MCF 10A (cell line): ENCODE measurements at regions not wholly inside any gene's neighbourhood (a gene's known extent, or its start where the extent isn't known, plus 50 kb on each side); places are given as distances from the start of the nearest gene placed in this dataset.
"Not testable (repeated sequence)": the region's sequence is repeated elsewhere in the genome, so short reads cannot be mapped to it uniquely, and the experiment has no call there.

ENCODE experiments used
- BruUV-seq: library from RNA; stranded (reverse); fragments of 400-500 nt; replicated peaks from 2 replicates; lab custom pipeline; 2021; lab: Mats Ljungman, UMichigan
- CTCF ChIA-PET: fragments of 300-600 bp; sonication (Branson Sonifier 250); formaldehyde crosslinking; extraction: SDS; loops from one replicate; lab custom pipeline; 2021; ENCODE audit warnings: antibody characterized with exemption, inconsistent platforms; lab: Yijun Ruan, JAX
- POLR2A ChIA-PET: fragments of 300-600, 350-650 bp; sonication (Branson Sonifier 250); formaldehyde crosslinking; extraction: SDS; loops from one replicate; lab custom pipeline; 2020; ENCODE audit warnings: antibody characterized with exemption, inconsistent platforms; lab: Yijun Ruan, JAX
- DNase-seq: peaks from one replicate; pipeline ENCODE4 v3.0.0-alpha.2; 2018; ENCODE audit not compliant: unreplicated experiment
- H3K27ac Mint-ChIP-seq: one replicate; pipeline ENCODE4 v1.8.0; 2022; ENCODE audit warnings: mild to moderate bottlenecking, low read depth, mixed read lengths; ENCODE audit not compliant: unreplicated experiment
- H3K27me3 Mint-ChIP-seq: one replicate; pipeline ENCODE4 v1.8.0; 2022; ENCODE audit warnings: mixed read lengths; ENCODE audit not compliant: insufficient read depth, unreplicated experiment
- H3K36me3 Mint-ChIP-seq: one replicate; pipeline ENCODE4 v1.8.0; 2022; ENCODE audit warnings: mild to moderate bottlenecking, moderate library complexity, mixed read lengths; ENCODE audit not compliant: insufficient read depth, unreplicated experiment
- H3K4me1 Mint-ChIP-seq: one replicate; pipeline ENCODE4 v1.8.0; 2022; ENCODE audit warnings: mixed read lengths; ENCODE audit not compliant: insufficient read depth, unreplicated experiment
- H3K4me3 Mint-ChIP-seq: one replicate; pipeline ENCODE4 v1.8.0; 2022; ENCODE audit warnings: mild to moderate bottlenecking, moderate library complexity, mixed read lengths; ENCODE audit not compliant: unreplicated experiment
- H3K9me3 Mint-ChIP-seq: one replicate; pipeline ENCODE4 v1.8.0; 2022; ENCODE audit warnings: mixed read lengths; ENCODE audit not compliant: unreplicated experiment
- intact Hi-C: fragments of 100-400 bp; cut with micrococcal nuclease; formaldehyde crosslinking; loops from 2 replicates; pipeline ENCODE4 v1.14.1; 2022
- TF ChIP-seq, protein P1 (sequence below): fragments of 200-600 bp; IDR thresholded peaks from one replicate; pipeline ENCODE4 v1.8.0; 2022; ENCODE audit warnings: antibody characterized with exemption, mild to moderate bottlenecking; ENCODE audit not compliant: unreplicated experiment

DNA sequence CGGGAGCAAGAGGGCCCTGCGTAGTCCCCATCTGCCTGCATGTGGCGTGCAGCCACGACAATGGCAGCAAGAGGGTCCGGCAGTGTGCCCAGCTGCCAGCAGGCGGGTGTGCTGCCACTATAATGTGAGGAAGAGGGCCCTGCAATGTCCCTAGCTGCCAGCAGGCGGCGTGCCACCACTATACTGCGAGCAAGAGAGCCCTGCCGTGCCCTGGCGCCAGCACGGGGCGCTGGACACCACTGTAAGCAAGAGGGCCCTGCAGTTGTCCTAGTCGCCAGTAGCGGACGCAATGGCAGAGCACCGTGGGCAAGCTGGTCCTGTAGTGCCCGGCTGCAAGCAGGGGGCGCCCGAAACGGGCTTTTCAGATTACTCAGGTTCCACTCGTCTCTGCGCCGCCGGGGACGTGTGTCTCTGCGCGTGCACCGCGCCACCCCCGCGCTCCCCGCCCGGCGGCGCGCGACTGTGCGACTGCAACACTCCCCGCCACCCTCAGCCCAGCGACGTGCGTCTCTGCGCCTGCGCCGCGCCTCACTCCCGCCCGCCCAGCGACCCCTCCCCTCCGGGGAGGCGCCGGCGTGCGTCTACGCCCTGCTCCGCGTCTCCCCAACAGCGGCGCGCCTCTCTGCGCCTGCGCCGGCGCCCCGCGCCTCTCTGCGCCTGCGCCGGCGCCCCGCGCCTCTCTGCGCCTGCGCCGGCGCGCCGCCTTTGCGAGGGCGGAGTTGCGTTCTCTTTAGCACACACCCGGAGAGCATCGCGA lies 159.4 kb upstream of the FRG2B start:
- H3K36me3 Mint-ChIP-seq, H3K4me3 Mint-ChIP-seq, DNase-seq, intact Hi-C loops, H3K9me3 Mint-ChIP-seq, BruUV-seq, H3K27me3 Mint-ChIP-seq, H3K27ac Mint-ChIP-seq, H3K4me1 Mint-ChIP-seq, POLR2A ChIA-PET, CTCF ChIA-PET: not testable (repeated sequence)
- TF ChIP-seq, protein P1, sequence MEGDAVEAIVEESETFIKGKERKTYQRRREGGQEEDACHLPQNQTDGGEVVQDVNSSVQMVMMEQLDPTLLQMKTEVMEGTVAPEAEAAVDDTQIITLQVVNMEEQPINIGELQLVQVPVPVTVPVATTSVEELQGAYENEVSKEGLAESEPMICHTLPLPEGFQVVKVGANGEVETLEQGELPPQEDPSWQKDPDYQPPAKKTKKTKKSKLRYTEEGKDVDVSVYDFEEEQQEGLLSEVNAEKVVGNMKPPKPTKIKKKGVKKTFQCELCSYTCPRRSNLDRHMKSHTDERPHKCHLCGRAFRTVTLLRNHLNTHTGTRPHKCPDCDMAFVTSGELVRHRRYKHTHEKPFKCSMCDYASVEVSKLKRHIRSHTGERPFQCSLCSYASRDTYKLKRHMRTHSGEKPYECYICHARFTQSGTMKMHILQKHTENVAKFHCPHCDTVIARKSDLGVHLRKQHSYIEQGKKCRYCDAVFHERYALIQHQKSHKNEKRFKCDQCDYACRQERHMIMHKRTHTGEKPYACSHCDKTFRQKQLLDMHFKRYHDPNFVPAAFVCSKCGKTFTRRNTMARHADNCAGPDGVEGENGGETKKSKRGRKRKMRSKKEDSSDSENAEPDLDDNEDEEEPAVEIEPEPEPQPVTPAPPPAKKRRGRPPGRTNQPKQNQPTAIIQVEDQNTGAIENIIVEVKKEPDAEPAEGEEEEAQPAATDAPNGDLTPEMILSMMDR = peak; percentile 29

DNA sequence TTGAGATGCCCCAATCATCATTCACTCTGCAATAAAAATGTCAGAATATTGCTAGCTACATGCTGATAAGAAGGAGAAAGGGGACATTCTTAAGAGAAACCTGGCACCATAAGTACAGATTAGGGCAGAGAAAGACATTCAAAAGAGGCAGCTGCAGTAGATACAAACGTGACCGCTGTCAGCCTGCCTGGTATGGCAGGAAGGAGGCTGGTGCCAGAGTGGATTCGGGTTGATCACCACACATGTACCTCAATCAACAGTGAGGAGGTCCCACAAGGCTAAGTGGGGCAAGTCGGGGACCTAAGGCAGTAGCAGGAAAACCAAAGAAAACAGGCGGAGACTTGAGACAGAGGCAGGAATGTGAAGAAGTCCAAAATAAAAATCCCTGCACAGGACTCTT lies 158.6 kb upstream of the FRG2B start:
- H3K4me1 Mint-ChIP-seq, DNase-seq, H3K4me3 Mint-ChIP-seq, H3K36me3 Mint-ChIP-seq, H3K9me3 Mint-ChIP-seq, POLR2A ChIA-PET, CTCF ChIA-PET, BruUV-seq, H3K27ac Mint-ChIP-seq, H3K27me3 Mint-ChIP-seq, intact Hi-C loops: not testable (repeated sequence)

DNA sequence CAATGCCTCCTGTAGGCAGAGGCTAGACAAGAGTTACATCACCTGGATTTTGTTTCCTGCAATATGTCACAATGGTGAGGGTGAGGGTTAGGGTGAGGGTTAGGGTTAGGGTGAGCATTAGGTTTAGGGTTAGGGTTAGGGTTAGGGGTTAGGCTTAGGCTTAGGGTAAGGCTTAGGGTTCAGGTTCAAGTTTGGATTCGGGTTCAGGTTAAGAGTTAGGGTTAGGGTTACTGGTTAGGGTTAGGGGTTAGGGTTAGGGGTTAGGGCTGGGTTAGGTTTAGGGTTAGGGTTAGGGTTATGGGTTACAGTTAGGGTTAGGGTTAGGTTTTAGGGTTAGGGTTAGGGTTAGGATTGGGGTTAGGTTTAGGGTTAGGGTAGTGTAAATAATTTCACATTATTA lies 138.7 kb upstream of the FRG2B start:
- H3K27ac Mint-ChIP-seq, POLR2A ChIA-PET, H3K9me3 Mint-ChIP-seq, CTCF ChIA-PET, BruUV-seq, intact Hi-C loops, DNase-seq, H3K36me3 Mint-ChIP-seq, H3K27me3 Mint-ChIP-seq, H3K4me1 Mint-ChIP-seq, H3K4me3 Mint-ChIP-seq: not testable (repeated sequence)

DNA sequence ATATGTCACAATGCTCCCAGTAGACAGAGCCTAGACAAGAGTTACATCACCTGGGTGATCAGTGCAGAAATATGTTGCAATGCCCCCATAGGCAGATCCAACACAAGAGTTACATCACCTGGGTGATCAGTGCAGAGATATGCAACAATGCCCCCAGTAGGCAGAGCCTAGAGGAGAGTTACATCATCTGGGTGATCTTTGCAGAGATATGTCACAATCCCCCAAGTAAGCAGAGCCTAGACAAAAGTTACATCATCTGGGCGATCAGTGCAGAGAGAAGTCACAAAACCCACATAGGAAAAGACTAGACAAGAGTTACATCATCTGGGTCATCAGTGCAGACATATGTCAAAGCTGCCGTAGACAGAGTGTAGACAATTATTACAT lies 138.2 kb upstream of the FRG2B start:
- intact Hi-C loops, DNase-seq, H3K4me3 Mint-ChIP-seq, CTCF ChIA-PET, H3K27me3 Mint-ChIP-seq, H3K36me3 Mint-ChIP-seq, H3K27ac Mint-ChIP-seq, H3K4me1 Mint-ChIP-seq, H3K9me3 Mint-ChIP-seq, BruUV-seq, POLR2A ChIA-PET: not testable (repeated sequence)

DNA sequence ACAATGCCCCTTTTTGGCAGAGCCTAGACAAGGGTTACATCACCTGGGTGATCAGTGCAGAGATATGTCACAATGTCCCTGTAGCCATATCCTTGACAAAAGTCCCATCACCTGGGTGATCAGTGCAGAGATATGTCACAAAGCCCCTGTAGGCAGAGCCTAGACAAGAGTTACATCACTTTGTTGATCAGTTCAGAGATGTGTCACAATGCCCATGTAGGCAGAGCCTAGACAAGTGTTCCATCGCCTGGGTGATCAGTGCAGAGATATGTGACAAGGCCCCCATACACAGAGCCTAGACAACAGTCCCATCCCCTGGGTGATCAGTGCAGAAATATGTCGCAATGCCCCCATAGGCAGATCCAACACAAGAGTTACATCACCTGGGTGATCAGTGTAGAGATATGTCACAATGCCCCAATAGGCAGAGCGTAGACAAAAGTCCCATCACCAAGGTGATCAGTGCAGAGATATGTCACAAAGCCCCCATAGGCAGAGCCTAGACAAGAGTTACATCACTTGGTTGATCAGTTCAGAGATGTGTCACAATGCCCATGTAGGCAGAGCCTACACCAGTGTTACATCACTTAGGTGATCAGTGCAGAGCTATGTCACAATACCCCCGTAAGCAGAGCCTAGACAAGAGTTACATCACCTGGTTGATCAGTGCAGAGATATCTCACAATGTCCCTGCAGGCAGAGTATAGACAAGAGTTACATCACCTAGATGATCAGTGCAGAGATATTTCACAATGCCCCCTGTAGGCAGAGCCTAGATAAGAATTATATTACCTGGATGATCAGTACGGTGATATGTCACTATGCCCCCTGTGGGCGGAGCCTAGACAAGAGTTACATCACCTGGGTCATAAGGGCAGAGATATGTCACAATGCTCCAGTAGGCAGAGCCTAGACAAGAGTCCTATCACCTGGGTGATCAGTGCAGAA lies 137.6 kb upstream of the FRG2B start:
- H3K36me3 Mint-ChIP-seq, H3K9me3 Mint-ChIP-seq, H3K4me3 Mint-ChIP-seq, intact Hi-C loops, CTCF ChIA-PET, POLR2A ChIA-PET, H3K4me1 Mint-ChIP-seq, H3K27me3 Mint-ChIP-seq, H3K27ac Mint-ChIP-seq, BruUV-seq: not testable (repeated sequence)
- DNase-seq = peak; percentile 27

DNA sequence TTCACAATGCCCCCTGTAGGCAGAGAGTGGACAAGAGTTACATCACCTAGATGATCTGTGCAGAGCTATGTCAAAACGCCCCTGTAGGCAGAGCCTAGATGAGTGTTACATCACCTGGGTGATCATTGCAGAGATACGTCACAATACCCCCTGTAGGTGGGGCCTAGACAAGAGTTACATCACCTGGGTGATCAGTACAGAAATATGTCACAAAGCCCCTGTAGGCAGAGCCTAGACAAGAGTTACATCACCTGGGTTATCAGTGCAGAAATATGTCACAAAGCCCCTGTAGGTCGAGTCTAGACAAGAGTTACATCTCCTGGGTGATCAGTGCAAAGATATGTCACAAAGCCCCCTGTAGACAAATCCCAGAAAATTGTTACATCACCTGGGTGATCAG lies 136.6 kb upstream of the FRG2B start:
- H3K4me1 Mint-ChIP-seq, H3K36me3 Mint-ChIP-seq, H3K27me3 Mint-ChIP-seq, BruUV-seq, intact Hi-C loops, H3K9me3 Mint-ChIP-seq, CTCF ChIA-PET, DNase-seq, H3K27ac Mint-ChIP-seq, H3K4me3 Mint-ChIP-seq, POLR2A ChIA-PET: not testable (repeated sequence)

DNA sequence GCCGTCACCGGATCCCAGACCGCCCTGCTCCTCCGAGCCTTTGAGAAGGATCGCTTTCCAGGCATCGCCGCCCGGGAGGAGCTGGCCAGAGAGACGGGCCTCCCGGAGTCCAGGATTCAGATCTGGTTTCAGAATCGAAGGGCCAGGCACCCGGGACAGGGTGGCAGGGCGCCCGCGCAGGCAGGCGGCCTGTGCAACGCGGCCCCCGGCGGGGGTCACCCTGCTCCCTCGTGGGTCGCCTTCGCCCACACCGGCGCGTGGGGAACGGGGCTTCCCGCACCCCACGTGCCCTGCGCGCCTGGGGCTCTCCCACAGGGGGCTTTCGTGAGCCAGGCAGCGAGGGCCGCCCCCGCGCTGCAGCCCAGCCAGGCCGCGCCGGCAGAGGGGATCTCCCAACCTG lies 127.0 kb upstream of the FRG2B start:
- H3K4me3 Mint-ChIP-seq, H3K9me3 Mint-ChIP-seq, DNase-seq, CTCF ChIA-PET, BruUV-seq, H3K4me1 Mint-ChIP-seq, H3K27me3 Mint-ChIP-seq, POLR2A ChIA-PET, H3K27ac Mint-ChIP-seq, intact Hi-C loops, H3K36me3 Mint-ChIP-seq: not testable (repeated sequence)
